T-helper 17 cell (primary cell): ENCODE measurements at regions not wholly inside any gene's neighbourhood (a gene's known extent, or its start where the extent isn't known, plus 50 kb on each side); places are given as distances from the start of the nearest gene placed in this dataset.

Experiments used
- ATAC-seq: fragments of 150-1000 bp; cut with Tn5 transposase; 2 replicates; pipeline ENCODE4 v1.10.0; 2021; ENCODE audit warnings: mild to moderate bottlenecking, moderate library complexity
- DNase-seq, 3 donors: peaks; one replicate each; pipeline versions ENCODE4 v3.0.0 to v3.0.0-alpha.2; 2020 to 2021
- H3K9me3 ChIP-seq: one replicate; pipeline ENCODE4 v1.7.0; 2013; ENCODE audit warnings: low read length, mild to moderate bottlenecking; ENCODE audit not compliant: control insufficient read depth, poor library complexity, severe bottlenecking
- H3K27ac Mint-ChIP-seq: one replicate; pipeline ENCODE4 v1.8.0; 2022; ENCODE audit warnings: mild to moderate bottlenecking, moderate library complexity, mixed read lengths
- H3K27me3 Mint-ChIP-seq: one replicate; pipeline ENCODE4 v1.8.0; 2022; ENCODE audit warnings: mixed read lengths
- H3K36me3 Mint-ChIP-seq: one replicate; pipeline ENCODE4 v1.8.0; 2022; ENCODE audit warnings: low read depth, mixed read lengths
- H3K4me1 Mint-ChIP-seq: one replicate; pipeline ENCODE4 v1.8.0; 2022; ENCODE audit warnings: mild to moderate bottlenecking, mixed read lengths
- H3K4me3 Mint-ChIP-seq: one replicate; pipeline ENCODE4 v1.8.0; 2022; ENCODE audit warnings: mild to moderate bottlenecking, moderate library complexity, mixed read lengths

DNA sequence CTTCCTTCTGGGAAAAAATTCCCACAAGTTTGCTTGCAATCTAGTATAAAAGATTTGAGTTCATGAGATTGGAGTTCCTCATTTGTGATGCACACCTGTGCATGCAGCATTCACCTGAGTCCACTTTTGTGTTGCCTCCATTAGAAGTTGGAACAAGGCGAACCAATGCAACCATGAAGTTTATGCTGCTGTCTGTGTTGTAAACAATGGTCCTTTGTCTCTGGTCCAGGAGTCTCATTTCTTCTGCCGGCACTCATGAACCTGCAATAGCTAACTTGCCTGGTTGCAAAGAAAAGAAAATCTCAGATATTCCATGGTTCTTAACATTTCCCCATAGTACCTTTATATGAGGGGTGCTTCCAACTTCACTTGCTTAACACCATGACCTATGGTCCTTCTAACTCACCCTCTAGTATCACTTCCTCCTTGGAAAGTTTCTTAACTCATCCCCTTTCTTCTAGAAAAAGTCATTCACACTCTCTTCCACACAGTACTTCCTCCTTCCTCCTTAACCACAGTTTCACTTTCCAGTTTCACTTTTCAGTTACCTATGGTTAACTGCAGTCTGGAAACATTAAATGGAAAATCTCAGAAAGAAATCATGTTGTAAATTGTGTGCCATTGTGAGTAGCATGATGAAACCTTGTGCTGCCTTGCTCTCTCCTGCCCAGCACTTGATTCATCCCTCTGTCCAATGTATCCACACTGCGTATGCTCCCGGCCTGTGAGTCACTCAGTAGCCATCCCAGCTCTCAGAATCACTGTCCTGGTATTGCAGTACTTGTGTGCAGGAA, 128.8 kb upstream of the TRIB2 start:
- Mint-ChIP-seq H3K4me1 (peaks cover 17% of the 10 kb centered on the region), H3K36me3 (no peaks in the 10 kb centered on the region), H3K27ac (no peak overlapping the region), H3K27me3 (no peaks in the 10 kb centered on the region), H3K4me3 (peak overlapping the region; percentile 71)
- H3K9me3 ChIP-seq, result no peaks in the 10 kb centered on the region
- DNase-seq, result no peak
- ATAC-seq, result peak; percentile 69

DNA sequence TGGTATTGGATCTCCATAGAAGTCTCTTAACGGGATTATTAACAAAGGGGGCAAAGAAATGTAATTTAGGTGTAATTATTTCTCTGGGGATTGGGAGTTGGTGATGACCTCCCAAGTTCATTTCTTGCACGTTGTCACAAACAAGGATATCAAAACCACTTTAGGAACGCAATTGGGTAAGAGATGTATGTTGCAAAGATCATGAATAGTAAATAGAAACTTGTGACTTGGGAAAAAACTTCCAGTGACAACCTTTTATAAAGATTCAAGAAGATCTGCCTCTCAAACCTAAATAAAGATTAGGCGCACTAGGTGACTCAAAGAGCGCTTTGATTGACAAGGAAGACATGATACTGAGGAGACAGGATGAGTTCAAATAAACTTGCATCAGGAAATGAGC, 127.8 kb upstream of the TRIB2 start:
- no peak for DNase-seq
- H3K4me1 Mint-ChIP-seq, result peaks cover 17% of the 10 kb centered on the region
- peaks cover 2% of the 10 kb centered on the region for H3K36me3 Mint-ChIP-seq
- H3K4me3 Mint-ChIP-seq, result no peak overlapping the region
- H3K9me3 ChIP-seq, result no peaks in the 10 kb centered on the region
- no peak overlapping the region for H3K27ac Mint-ChIP-seq
- no peak for ATAC-seq
- no peaks in the 10 kb centered on the region for H3K27me3 Mint-ChIP-seq

DNA sequence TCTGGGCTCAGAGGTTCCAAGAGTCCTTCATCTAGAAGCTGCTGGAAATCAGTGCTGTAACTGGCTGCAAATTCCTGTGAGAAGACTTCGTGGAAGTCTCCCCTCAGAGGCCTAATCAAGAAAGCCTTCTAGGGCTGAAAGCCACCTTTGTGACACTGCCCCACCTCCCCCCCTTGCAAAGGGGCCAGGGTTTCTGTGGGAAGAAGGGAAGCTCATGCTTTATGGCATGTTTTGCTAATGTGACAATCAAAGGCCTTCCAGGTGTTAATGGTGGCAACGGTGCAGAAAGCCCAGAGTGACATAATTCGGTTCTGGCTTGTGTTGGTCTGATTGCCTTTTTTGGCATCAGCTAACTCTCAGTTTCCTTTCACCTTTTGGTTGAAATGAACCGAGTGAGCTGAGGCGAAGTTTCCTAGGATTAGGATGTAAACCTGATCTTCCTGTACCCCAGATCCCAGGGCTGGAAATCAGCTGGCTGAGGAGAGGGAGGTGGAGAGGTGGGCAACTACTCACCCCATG, 126.9 kb upstream of the TRIB2 start:
- H3K27me3 Mint-ChIP-seq, result no peaks in the 10 kb centered on the region
- no peak overlapping the region for H3K4me3 Mint-ChIP-seq
- peaks cover 17% of the 10 kb centered on the region for H3K4me1 Mint-ChIP-seq
- DNase-seq (no peak), ATAC-seq (no peak)
- H3K27ac Mint-ChIP-seq, result no peak overlapping the region
- H3K36me3 Mint-ChIP-seq, result peaks cover 2% of the 10 kb centered on the region
- no peaks in the 10 kb centered on the region for H3K9me3 ChIP-seq

DNA sequence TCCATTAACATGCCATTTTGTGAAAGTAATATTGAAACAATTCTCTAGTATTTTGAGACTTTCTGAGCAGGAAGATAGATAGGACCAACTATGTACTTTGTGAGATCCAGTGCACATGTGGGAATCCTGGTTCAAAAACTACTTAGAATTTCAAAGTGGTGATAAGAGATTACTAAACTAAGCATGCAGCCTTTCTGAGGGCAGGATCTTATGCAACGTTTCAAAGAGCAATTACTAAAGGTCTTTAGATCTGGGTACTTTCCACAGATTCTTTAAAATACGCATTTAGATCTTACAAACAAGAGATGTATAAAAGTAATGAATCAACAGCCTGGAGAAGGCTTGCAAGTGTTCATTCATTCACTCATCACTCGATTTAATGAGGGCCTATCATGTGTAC, 124.4 kb upstream of the TRIB2 start:
- Mint-ChIP-seq H3K4me1 (peaks cover 13% of the 10 kb centered on the region), H3K27me3 (no peaks in the 10 kb centered on the region), H3K36me3 (peaks cover 2% of the 10 kb centered on the region), H3K4me3 (no peak overlapping the region), H3K27ac (no peak overlapping the region)
- H3K9me3 ChIP-seq, result no peaks in the 10 kb centered on the region
- no peak for DNase-seq
- ATAC-seq, result no peak

DNA sequence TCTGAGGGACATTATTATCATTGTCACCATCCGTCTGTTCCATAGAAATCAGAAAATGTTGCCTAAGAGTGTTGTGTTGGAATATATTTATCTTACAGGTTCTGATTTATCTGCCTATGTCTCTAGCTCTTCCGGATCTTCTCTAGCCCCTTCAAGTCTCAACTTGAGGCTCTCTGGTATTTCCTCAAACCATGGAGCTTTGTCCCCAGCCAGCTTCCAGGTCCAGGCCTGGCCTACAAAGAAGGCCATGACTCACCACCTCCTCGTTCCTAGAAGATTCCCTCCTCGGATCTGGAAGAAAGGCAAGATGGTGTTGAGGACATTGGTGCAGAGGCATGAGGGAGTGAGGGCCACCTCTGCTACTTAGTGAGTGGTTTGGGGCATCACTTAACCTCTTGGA, 122.1 kb upstream of the TRIB2 start:
- H3K36me3 Mint-ChIP-seq, result peaks cover 2% of the 10 kb centered on the region
- no peaks in the 10 kb centered on the region for H3K27me3 Mint-ChIP-seq
- H3K27ac Mint-ChIP-seq, result no peak overlapping the region
- no peak for ATAC-seq
- no peak for DNase-seq
- no peaks in the 10 kb centered on the region for H3K9me3 ChIP-seq
- H3K4me3 Mint-ChIP-seq, result no peak overlapping the region
- H3K4me1 Mint-ChIP-seq, result peaks cover 2% of the 10 kb centered on the region

DNA sequence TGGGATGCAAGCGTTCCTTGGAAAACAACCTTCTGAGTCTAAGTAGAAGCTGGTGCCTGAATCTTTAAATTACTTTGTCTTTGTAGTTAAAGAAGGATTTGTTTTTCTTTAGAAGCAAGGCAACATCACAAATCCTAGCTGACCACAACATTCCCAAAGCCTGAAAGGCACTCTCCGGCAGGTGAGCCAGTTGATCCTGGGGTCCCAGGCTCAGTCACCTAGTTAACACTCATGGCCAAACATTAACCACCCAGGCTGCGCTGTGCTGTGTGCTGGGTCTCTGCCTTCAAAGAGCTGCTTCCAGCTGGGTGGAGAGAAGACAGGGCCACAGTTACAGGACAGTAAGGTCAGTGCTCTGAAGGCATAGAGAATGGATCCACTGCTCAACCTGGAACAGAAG, 120.0 kb upstream of the TRIB2 start:
- DNase-seq, result no peak
- no peak overlapping the region for H3K27ac Mint-ChIP-seq
- no peak for ATAC-seq

DNA sequence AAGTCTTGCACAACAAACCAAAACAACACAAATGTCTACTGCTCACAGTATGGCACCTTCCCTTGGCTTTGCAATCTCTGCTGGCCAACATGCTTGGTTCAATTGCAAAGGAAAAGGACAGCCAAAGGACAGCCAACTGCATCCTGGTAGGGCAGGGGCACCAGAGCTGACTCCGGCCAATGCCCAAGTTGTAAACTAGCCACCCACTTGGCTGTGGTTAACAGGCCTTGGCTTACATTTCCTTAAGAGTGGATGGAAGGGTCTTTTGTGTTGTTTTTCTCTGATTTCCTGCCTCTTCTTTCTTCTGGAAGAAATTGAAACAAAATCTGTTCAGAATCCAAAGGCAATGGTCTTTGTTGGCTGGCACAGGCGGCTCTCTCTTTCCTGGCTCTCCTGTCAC, 119.1 kb upstream of the TRIB2 start:
- H3K4me1 Mint-ChIP-seq, result peaks cover 4% of the 10 kb centered on the region
- ATAC-seq, result no peak

More for the DNA sequence above, 120.0 kb upstream of the TRIB2 start:
- peaks cover 4% of the 10 kb centered on the region for H3K4me1 Mint-ChIP-seq
- peaks cover 2% of the 10 kb centered on the region for H3K36me3 Mint-ChIP-seq
- H3K4me3 Mint-ChIP-seq, result no peak overlapping the region
- H3K27me3 Mint-ChIP-seq, result no peaks in the 10 kb centered on the region
- H3K9me3 ChIP-seq, result no peaks in the 10 kb centered on the region

DNA sequence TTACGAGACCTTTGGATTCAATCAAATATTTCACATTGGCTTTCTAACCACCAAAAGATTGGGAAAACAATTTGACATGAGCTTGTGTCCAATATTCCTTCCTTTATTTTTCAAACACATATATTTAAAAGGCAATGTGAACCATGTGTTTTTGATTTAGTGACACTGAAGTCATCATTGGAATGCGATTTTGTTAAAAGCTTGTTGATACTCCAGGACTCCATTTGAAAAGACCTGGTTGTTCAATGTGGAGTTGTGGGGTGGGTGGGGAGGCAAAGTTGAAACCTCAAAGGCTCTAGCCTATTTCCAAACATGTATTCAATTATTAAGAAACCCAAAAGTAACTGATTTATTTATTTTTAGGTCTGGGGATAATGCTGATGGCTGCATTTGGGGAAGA, 114.1 kb upstream of the TRIB2 start:
- peaks cover 17% of the 10 kb centered on the region for H3K4me1 Mint-ChIP-seq
- H3K27ac Mint-ChIP-seq, result no peak overlapping the region
- H3K27me3 Mint-ChIP-seq, result no peaks in the 10 kb centered on the region
- no peak overlapping the region for H3K4me3 Mint-ChIP-seq
- DNase-seq, result no peak
- no peak for ATAC-seq
- no peaks in the 10 kb centered on the region for H3K36me3 Mint-ChIP-seq
- no peaks in the 10 kb centered on the region for H3K9me3 ChIP-seq

More for the DNA sequence above, 119.1 kb upstream of the TRIB2 start:
- no peaks in the 10 kb centered on the region for H3K9me3 ChIP-seq
- Mint-ChIP-seq H3K27ac (no peak overlapping the region), H3K27me3 (no peaks in the 10 kb centered on the region), H3K4me3 (no peak overlapping the region), H3K36me3 (peaks cover 2% of the 10 kb centered on the region)
- no peak for DNase-seq

DNA sequence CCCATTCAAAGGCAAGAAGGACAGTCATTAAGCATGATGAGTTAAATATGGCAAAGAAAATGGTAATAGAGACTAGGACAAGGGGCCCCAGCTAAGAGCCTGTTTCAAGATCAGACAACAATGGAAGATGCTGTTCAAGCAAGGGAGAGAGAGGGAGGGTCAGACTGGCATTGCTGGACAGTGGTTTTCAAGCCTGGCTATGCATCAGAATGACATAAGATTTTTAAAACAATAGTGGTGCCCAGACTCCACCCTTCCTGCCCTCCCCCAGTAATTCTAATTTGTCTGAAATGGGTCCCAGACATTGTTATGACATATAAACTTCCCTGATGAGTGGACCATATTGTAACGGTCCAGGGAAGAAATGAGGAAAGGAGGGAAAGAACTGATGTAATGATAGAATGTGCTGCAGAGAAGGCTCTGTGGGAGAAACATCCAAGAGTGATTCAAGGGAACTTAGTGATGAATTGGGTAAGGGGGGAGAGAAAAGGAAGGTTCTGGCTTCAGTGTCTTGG, 112.9 kb upstream of the TRIB2 start:
- Mint-ChIP-seq H3K27ac (no peak overlapping the region), H3K4me1 (peaks cover 20% of the 10 kb centered on the region), H3K36me3 (peaks cover 3% of the 10 kb centered on the region), H3K27me3 (no peaks in the 10 kb centered on the region), H3K4me3 (no peak overlapping the region)
- H3K9me3 ChIP-seq, result no peaks in the 10 kb centered on the region
- DNase-seq (no peak), ATAC-seq (no peak)

DNA sequence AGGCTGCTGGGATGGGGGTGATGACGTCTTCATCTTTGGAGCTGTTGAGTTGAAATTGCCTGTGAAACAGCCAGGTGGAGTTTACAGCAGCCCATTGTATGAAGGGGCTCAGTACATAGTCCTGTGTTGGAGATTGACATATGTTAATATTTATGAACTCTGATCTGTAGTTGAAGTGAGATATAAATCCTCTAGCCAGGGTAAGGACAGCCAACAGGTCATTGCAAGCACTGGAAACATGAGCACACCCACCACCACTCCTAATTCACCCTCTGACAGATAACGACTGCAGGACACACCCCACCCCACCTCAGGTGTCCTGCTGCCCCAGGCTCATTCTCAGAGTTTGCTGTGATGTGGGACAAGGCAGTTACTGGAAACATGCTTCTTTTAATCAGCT, 112.4 kb upstream of the TRIB2 start:
- peaks cover 20% of the 10 kb centered on the region for H3K4me1 Mint-ChIP-seq
- ATAC-seq (no peak), DNase-seq (no peak)
- no peak overlapping the region for H3K27ac Mint-ChIP-seq
- peaks cover 3% of the 10 kb centered on the region for H3K36me3 Mint-ChIP-seq
- H3K27me3 Mint-ChIP-seq, result no peaks in the 10 kb centered on the region
- no peak overlapping the region for H3K4me3 Mint-ChIP-seq
- H3K9me3 ChIP-seq, result no peaks in the 10 kb centered on the region

DNA sequence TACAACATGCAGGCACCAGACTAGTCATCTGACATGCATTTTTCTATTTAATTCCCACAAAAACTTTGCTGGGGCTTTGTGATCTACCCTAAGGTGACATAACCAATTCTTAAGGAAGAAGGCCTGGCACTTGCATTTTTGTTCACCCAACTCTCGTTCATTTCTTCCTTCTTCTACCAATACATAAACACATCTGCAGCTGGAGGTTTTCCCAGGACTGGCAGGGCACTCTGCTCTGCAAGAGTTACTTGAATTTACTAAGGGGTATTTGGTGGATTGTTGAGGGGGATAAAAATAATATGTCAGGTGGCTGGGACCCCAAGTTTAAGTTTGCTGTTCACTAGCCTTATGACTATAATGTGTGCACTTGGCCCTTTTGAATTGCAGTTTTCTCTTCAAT, 111.4 kb upstream of the TRIB2 start:
- Mint-ChIP-seq H3K4me3 (no peak overlapping the region), H3K4me1 (peaks cover 20% of the 10 kb centered on the region), H3K27ac (no peak overlapping the region), H3K36me3 (peaks cover 3% of the 10 kb centered on the region), H3K27me3 (no peaks in the 10 kb centered on the region)
- DNase-seq (no peak), ATAC-seq (no peak)
- no peaks in the 10 kb centered on the region for H3K9me3 ChIP-seq

DNA sequence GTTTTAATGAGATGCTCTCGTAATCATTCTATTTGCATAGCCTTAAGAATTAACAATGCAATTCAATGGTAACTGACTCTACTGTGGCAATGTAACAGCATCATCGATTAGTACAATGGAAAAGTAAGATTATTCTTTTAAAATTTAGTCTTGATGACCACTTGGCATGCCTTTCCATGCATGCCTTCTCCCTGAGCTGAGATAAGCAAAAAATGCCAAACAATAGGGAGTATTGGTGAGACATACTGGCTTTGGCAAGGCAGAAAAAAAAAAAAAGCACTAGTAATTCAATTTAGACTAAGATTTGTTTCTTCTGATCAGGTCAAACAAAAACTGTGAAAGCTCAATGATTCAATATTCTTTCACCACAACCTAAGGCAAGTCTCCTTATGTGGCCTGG, 110.8 kb upstream of the TRIB2 start:
- Mint-ChIP-seq H3K27ac (no peak overlapping the region), H3K4me3 (no peak overlapping the region), H3K4me1 (peaks cover 20% of the 10 kb centered on the region), H3K27me3 (no peaks in the 10 kb centered on the region), H3K36me3 (peaks cover 3% of the 10 kb centered on the region)
- DNase-seq (no peak), ATAC-seq (no peak)
- no peaks in the 10 kb centered on the region for H3K9me3 ChIP-seq

DNA sequence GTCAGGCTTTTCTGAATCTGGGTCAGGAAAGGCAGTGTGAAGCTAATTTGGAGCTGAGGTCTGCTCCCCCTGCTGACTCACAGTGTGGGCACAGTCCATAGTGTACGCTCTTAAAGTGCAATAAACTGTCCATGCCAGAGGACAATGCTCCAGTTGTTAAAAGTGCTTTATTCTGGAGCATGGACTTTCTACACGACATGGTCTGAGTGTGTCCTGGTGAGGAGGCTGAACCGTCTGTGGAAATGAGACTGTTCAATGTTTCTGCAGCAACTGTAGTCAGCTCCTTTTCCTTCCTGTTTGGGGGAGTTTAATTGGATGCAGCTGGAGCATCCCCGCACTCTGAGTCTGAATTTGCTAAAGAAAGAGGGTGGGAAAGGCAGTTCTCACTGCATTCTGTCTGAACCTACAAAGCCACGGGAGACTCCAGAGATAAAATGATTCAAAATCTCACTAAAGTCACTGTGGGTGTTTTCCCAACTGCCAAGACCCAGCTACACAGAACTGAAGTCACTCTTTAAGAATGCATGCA, 110.2 kb upstream of the TRIB2 start:
- Mint-ChIP-seq H3K27me3 (no peaks in the 10 kb centered on the region), H3K4me3 (peak overlapping the region; percentile 25), H3K4me1 (peaks cover 18% of the 10 kb centered on the region), H3K36me3 (peaks cover 3% of the 10 kb centered on the region), H3K27ac (no peak overlapping the region)
- no peaks in the 10 kb centered on the region for H3K9me3 ChIP-seq
- ATAC-seq, result peak; percentile 55
- DNase-seq, result no peak

DNA sequence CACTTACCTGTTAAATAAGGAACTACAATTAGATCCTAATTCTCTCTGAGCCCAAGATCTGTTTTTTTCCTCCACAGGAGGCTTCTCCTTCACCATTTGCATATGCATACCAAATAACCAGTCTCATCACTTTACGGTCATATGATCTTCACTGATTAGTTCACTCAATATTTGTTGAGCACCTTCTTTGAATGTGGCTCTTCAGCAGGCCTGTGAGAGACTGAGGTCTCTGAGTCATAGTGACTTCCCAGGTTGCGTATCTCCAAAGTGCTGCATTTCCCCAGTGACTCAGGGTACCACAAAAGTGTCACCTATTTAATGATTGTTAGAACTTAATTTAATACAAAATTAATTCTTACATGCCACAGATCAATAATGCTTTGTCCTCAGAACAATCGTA, 108.8 kb upstream of the TRIB2 start:
- Mint-ChIP-seq H3K4me3 (no peak overlapping the region), H3K27me3 (no peaks in the 10 kb centered on the region), H3K36me3 (peaks cover 3% of the 10 kb centered on the region), H3K27ac (no peak overlapping the region), H3K4me1 (peaks cover 24% of the 10 kb centered on the region)
- no peak for ATAC-seq
- no peak for DNase-seq
- no peaks in the 10 kb centered on the region for H3K9me3 ChIP-seq
